LNCaP clone FGC (cell line): ENCODE measurements at regions not wholly inside any gene's neighbourhood (a gene's known extent, or its start where the extent isn't known, plus 50 kb on each side); places are given as distances from the start of the nearest gene placed in this dataset.
A peak's percentile ranks its signal among the peaks of the same experiment; 100 is the strongest.

Experiments
- DNase-seq: peaks from one replicate; pipeline ENCODE4 v3.0.0-alpha.2; 2011; ENCODE audit warnings: low read depth
- H3K4me3 ChIP-seq: 2 replicates; pipeline ENCODE4 v1.5.1; 2011; ENCODE audit warnings: mild to moderate bottlenecking, low read depth, low read length, control low read depth
- TF ChIP-seq, protein P1 (sequence below): IDR thresholded peaks from 2 replicates; pipeline ENCODE4 v1.5.1; 2012; ENCODE audit warnings: mild to moderate bottlenecking; ENCODE audit not compliant: control insufficient read depth, insufficient read depth; ENCODE audit errors: extremely low read depth

- DNase-seq = no peak
- H3K4me3 ChIP-seq = no peak overlapping the region
- TF ChIP-seq, protein P1, sequence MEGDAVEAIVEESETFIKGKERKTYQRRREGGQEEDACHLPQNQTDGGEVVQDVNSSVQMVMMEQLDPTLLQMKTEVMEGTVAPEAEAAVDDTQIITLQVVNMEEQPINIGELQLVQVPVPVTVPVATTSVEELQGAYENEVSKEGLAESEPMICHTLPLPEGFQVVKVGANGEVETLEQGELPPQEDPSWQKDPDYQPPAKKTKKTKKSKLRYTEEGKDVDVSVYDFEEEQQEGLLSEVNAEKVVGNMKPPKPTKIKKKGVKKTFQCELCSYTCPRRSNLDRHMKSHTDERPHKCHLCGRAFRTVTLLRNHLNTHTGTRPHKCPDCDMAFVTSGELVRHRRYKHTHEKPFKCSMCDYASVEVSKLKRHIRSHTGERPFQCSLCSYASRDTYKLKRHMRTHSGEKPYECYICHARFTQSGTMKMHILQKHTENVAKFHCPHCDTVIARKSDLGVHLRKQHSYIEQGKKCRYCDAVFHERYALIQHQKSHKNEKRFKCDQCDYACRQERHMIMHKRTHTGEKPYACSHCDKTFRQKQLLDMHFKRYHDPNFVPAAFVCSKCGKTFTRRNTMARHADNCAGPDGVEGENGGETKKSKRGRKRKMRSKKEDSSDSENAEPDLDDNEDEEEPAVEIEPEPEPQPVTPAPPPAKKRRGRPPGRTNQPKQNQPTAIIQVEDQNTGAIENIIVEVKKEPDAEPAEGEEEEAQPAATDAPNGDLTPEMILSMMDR = no peak
Observed at GRCh38 chr19:31439270-31439573, 90.0 kb upstream of the TSHZ3 start.

DNA sequence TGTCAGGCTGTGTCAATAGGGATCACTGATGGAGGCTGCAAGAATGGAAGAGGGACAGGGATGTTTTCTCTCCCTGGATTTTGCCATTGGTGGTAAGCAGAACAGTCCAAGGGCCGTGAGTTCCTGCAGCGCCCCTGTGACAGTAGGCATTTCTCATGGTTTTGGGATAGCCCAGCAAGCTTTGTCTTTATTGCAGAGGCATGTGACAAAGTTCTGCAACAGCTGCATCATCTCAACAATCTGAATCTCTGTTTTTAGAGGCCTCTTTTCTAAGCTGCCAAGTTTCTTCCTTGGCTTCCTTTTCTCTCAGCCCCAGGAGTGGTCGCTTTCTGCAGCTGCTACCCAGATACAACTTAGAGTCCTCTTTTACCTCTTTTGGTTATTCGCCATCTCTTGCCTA lies 95.7 kb upstream of the TSHZ3 start:
- H3K4me3 ChIP-seq = no peak overlapping the region
- no peak for DNase-seq
- TF ChIP-seq, protein P1 = no peak

- TF ChIP-seq, protein P1 = no peak
Observed at GRCh38 chr19:31445406-31445805, 96.2 kb upstream of the TSHZ3 start.

DNA sequence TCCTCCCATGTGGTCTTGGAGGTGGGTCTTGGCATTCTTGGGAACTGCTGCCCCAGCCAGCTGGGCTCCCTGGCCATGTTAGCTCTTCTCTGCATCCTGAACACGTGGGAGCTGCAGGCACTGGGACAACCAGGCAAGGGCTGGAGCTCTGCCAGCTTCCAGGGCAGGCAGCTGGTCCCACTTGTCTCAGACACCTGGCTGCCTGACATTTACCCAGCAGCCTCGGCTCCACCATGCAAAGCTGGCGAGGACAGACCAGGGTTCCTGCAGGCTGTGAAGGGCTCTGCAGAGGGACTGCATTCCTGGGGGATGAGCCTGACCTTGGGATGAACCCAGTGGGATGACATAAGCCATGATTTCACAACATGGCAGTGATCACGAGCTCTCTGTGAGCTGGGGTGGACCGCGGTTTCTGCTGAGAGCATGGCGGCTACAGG lies 99.0 kb upstream of the TSHZ3 start:
- H3K4me3 ChIP-seq = no peak overlapping the region
- peak; percentile 22 for DNase-seq
- TF ChIP-seq, protein P1 = no peak

More at GRCh38 chr19:31445406-31445805, 96.2 kb upstream of the TSHZ3 start:
- no peak for DNase-seq
- H3K4me3 ChIP-seq = no peak overlapping the region

- DNase-seq = no peak
- TF ChIP-seq, protein P1 = no peak
- no peak overlapping the region for H3K4me3 ChIP-seq
Observed at GRCh38 chr19:31449379-31449778, 100.1 kb upstream of the TSHZ3 start.

DNA sequence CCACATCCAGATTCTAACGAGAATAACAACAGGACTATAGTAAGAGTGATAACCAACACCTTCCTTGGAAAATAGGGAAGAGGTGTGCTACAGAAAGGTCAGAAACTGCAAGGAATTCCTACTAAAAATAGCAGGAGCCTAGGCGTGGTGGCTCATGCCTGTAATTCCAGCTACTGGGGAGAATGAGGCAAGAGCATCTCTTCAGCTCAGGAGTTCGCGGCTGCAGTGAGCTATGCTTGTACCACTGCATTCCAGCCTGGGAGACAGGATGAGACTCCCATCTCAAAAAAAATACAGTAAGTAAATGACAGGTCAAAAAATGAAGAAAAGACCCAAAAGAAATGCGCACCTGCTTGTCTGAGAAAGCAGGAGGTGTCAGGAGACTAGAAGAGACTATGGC lies 101.5 kb upstream of the TSHZ3 start:
- TF ChIP-seq, protein P1 = no peak
- DNase-seq = no peak
- no peak overlapping the region for H3K4me3 ChIP-seq

GRCh38 chr19:31451686-31452330 lies 102.6 kb upstream of the TSHZ3 start:
- H3K4me3 ChIP-seq = no peak overlapping the region
- TF ChIP-seq, protein P1 = no peak
- DNase-seq = no peak
